SH-SY5Y (cell line): ENCODE measurements at regions not wholly inside any gene's neighbourhood (a gene's known extent, or its start where the extent isn't known, plus 50 kb on each side); places are given as distances from the start of the nearest gene placed in this dataset.

Experiments used
- GATA2 ChIP-seq: IDR thresholded peaks from 2 replicates; pipeline ENCODE4 v1.6.1; 2011; ENCODE audit warnings: mild to moderate bottlenecking, low read depth, low read length
- GATA3 ChIP-seq: IDR thresholded peaks from 2 replicates; pipeline ENCODE4 v1.6.1; 2011; ENCODE audit warnings: low read depth, mild to moderate bottlenecking, low read length, moderate library complexity

GRCh38 chr17:71976011-71976649, 144.7 kb upstream of the SOX9 start:
- TF ChIP-seq GATA2 (no peak), GATA3 (no peak)
